ENCODE measurements at regions not wholly inside any gene's neighbourhood (a gene's known extent, or its start where the extent isn't known, plus 50 kb on each side); places are given as distances from the start of the nearest gene placed in this dataset.
"Not testable (repeated sequence)": the region's sequence is repeated elsewhere in the genome, so short reads cannot be mapped to it uniquely, and the experiment has no call there.

DNA sequence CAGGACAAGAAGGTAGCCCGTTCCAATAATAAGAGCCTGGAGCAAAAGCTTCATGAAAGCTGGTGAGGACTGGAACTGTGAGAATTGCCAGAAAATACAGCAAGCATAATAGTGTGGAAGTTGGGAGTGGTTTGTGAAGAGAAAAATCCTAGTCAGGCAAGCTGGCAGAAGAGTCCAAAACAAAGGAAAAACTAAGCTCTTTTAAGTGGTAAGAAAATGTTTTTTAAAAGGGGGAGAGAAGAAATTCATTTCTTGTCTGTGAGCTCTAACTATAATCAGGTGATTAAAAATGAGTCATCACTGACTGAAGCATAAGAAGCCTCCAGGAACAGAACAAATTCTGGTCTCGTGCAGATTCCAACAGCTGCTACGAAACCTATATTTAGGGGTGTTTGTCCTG is 102.6 kb downstream of the CAAP1 start:
- no peak for DNase-seq (ENCODE audit: low read depth in 2 of 2)

DNA sequence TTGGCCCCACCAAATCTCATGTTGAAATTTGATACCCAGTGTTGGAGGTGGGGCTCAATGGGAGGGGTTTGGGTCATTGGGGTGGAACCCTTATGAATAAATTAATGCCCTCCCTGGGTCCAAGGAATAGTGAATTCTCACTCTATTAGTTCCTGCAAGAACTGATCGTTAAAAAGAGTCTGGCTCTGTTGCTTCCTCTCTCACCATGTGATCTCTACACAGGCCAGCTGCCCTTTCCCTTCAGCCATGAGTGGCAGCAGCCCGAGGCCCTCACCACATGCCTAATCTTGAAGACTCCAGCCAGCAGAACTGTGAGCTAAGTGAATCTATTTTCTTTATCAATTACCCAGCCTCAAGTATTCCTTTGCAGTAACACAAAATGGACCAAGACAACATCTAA is 106.0 kb downstream of the CAAP1 start:
- no peak for DNase-seq (ENCODE audit: low read depth in 2 of 2)

DNA sequence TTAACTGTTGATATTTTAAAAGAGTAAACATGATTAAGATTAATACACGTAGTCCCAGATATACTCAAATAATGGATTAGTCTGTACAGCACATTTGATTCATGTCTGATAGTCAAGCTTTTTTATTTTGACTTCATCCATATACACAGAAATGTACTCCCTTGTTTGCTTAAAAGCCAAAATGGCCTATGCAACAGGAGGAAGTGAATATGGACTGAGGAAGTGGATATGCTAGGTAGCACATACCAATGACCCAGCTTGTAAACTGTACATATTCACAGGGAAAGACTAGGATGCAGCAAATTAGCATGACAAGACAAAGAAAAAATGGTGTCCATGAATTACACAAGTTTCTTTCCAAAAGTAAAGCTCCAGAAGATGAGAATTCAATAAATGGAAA is 109.7 kb downstream of the CAAP1 start:
- DNase-seq (ENCODE audit: low read depth in 2 of 2), result no peak

- DNase-seq (ENCODE audit: low read depth in 2 of 2), result no peak
Observed at GRCh38 chr9:26781906-26782305, 110.7 kb downstream of the CAAP1 start.

- DNase-seq (ENCODE audit: low read depth in 2 of 2), result not testable (repeated sequence)
Observed at GRCh38 chr9:26780307-26780706, 112.3 kb downstream of the CAAP1 start.

GRCh38 chr9:26779062-26779461 is 113.5 kb downstream of the CAAP1 start:
- DNase-seq (ENCODE audit: low read depth in 2 of 2), result no peak

- DNase-seq (ENCODE audit: low read depth in 2 of 2), result no peak
Observed at GRCh38 chr9:26775391-26775790, 117.2 kb downstream of the CAAP1 start.

DNA sequence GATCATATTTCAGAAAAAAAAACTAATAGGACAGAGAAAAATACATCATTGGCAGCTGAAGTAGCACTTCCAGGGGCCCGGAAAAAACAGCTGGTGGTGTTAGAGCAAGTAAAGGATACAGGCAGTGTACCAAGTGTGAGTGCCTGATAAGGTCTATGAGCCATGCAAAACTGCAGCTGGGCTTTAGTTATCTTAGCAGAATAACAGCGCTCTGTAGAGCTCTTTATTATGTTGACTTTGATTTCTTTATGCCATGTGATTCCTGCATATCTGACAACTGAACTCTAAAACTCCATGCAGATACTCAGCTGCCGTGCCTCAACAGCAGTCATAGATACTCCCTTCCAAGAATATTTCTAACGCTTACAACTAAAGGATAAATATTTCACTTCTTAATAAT is 119.5 kb downstream of the CAAP1 start:
- no peak for DNase-seq (ENCODE audit: low read depth in 2 of 2)

- no peak for DNase-seq (ENCODE audit: low read depth in 2 of 2)
Observed at GRCh38 chr9:26770821-26771220, 121.8 kb downstream of the CAAP1 start.

- DNase-seq (ENCODE audit: low read depth in 2 of 2), result no peak
Observed at GRCh38 chr9:26768145-26768544, 124.5 kb downstream of the CAAP1 start.

DNA sequence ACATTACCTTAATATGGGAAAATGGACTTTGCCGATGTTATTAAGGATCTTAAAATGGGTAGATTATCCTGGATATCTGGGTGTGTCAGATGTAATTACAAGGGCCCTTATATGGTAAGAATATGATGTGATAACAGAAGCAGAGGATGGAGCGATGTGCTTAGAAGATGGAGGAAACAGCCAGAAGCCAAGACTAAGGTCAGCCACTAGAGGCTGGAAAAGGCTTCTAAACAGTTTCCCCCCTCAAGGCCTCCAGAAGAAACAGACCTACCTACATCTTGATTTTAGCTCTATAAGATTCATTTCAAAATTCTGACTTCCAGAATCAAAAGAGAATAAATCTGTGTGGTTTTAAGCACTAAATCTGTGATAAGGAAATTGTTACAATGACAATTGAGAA is 131.9 kb downstream of the CAAP1 start:
- DNase-seq (ENCODE audit: low read depth in 2 of 2), result no peak

GRCh38 chr9:26758655-26759054 is 133.9 kb downstream of the CAAP1 start:
- DNase-seq (ENCODE audit: low read depth in 2 of 2), result no peak

DNA sequence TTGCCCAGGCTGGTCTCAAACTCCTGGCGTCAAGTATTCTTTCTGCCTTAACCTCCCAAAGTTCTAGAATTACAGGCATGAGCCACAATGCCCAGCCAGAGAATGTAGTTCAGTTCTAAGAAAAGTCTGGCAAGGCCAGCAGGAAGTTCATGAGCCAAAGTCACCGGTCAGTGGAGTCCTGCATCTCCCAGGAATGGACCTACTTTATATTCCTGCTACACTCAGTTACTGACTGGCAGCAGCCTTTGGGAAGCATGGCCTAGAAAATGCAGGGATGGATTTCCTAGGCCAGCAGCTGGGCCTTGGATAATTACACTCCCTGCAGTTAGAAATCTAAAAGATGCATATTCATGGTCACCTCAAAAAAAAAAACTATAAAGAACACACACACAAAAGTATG is 135.7 kb downstream of the CAAP1 start:
- no peak for DNase-seq (ENCODE audit: low read depth in 2 of 2)

- DNase-seq (ENCODE audit: low read depth in 2 of 2), result no peak
Observed at GRCh38 chr9:26755476-26755875, 137.1 kb downstream of the CAAP1 start.

DNA sequence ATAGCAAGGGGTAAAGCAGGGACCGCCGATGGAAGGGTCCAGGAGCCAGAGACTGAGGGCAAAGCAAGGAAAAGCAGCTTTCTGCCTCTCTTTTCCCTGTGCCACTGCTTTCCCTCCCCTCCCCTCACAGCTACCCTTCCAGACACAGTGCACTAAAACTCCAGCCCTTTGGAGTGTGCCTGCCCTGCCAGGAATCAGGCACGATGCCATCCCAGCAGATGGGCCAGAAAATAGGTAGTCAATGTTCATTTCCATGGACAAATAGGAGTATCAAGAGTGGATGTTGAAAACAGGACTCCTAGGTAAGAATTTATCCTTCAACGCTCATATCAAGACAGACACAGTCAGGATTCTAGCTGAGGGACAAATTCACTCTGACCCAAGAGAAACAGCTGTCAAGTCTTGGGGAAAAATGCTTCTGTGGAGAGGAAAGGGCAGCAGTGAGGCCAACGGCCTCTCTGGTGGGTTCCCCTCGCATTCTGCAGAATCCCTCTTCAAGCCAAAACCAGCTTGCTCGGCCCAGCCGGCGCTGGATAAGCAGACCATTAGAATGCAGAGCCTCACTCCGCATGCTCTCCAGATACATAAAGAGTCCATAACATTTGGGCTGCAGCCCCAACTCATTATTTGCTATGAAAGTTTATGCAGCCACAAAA is 138.0 kb downstream of the CAAP1 start:
- DNase-seq (ENCODE audit: low read depth in 2 of 2), result no peak

DNA sequence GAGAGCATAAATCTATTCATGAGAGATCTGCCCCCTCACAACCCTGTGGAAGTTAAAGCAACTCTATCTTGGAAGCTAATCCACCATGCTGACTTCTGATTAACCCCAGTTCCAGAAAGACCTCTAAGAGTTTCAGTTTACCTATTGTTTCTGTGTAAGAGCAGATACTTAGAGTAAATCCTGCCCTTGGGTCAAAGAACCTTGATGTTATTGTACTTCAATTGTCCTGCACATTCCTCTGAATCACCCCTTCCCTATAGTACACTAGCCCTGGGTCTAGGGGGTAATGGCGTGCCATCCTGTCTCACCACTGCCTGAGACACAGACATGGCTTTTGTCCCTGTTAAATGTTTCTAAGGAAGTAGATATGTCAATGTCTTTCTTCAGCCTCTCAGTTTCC is 138.6 kb downstream of the CAAP1 start:
- DNase-seq (ENCODE audit: low read depth in 2 of 2), result no peak

GRCh38 chr9:26750162-26750561 is 142.4 kb downstream of the CAAP1 start:
- DNase-seq (ENCODE audit: low read depth in 2 of 2), result no peak

GRCh38 chr9:26748449-26749058 is 144.0 kb downstream of the CAAP1 start:
- DNase-seq (ENCODE audit: low read depth in 2 of 2), result no peak

- no peak for DNase-seq (ENCODE audit: low read depth in 2 of 2)
Observed at GRCh38 chr9:26747611-26748010, 145.0 kb downstream of the CAAP1 start.

DNA sequence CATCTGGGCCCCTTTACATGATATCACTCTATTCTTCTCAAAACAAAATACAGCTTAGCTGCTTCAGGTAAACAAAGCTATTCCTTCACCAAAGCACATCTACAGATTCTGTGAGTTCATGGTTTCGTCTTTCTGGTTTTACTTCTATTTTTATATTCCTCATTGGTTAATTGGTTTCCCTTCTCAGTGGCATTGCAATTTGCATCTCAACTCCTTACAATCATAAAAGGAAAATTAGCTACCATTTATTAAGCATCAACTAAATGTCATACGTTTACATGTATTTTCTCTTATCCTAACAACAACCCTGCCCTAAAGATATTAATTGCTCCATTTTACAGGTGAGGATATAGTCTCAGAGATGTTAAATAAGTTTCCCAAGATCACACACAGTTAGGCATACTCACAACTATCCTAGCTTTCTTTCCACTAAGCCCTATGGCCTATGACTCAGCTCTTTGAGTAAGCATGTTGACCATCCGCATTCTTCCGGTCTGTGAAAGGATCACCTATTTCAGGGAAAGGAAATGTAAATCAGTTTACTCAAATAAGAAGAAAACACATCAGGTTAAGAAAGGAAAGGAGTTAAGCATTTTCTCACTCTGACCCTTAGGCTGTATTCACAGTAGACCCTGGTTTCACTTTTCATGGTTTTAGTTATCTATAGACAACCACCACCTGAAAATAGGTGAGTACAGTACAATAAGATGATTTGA is 146.1 kb downstream of the CAAP1 start:
- DNase-seq (ENCODE audit: low read depth in 2 of 2), result peak in 1 of 2 donors; percentile 48

GRCh38 chr9:26745111-26745510 is 147.5 kb downstream of the CAAP1 start:
- no peak for DNase-seq (ENCODE audit: low read depth in 2 of 2)

DNA sequence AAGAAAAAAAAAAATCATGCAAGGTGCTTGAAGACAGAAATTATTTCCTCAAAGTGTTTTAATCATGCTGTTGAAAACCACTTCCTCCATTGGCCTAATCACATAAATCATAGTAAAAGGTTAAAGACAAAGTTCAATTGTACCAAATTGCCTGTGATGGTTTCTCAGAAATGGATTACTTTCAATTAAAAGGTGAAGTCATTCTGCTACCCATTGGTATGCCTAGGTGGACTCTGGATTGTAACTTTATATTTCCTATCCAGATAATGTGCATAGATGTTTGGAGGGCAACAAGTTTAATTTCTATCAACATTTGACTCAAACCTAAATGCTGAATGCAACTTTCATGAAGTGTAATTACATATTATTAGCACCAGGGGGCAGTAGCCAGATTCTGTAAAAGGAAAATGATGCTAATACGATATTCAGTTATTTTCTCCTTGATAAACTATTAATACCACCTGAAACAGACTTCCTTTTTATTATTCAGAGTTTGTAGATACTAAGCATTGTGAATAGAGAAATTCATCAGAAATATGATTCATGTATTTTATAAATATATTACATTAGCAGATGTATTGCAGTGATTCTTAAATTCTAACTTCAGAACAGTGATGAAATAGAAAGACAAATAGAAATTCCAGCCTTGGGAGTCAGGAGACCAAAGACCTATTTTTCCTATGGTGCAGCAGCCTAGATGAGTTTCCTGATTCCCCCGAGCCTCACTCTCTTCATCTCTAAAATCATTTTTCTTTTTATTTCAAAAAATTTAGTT is 148.2 kb downstream of the CAAP1 start:
- peak; percentile 20 to 45 for DNase-seq (ENCODE audit: low read depth in 2 of 2)
